H1 (cell line): ENCODE measurements at regions not wholly inside any gene's neighbourhood (a gene's known extent, or its start where the extent isn't known, plus 50 kb on each side); places are given as distances from the start of the nearest gene placed in this dataset.

ENCODE experiments used
- RAD21 ChIP-seq, 2 experiments: IDR thresholded peaks in 1 of 2; conservative IDR thresholded peaks in 1 of 2; 2 replicates each; pipeline ENCODE4 v1.6.1; 2011; ENCODE audit warnings: low read depth in 2 of 2, low read length in 2 of 2, improper control_type of control experiment in 1 of 2, inconsistent platforms in 1 of 2, mild to moderate bottlenecking in 1 of 2, moderate library complexity in 1 of 2
- RBBP5 ChIP-seq: IDR thresholded peaks from 2 replicates; pipeline ENCODE4 v1.7.1; 2012; ENCODE audit warnings: low read depth, mild to moderate bottlenecking, inconsistent platforms, low read length, moderate library complexity, borderline replicate concordance
- SP2 ChIP-seq: IDR thresholded peaks from 2 replicates; pipeline ENCODE4 v1.6.1; 2012; ENCODE audit warnings: mild to moderate bottlenecking, low read length, inconsistent platforms

GRCh38 chr15:79156704-79157375 is 66.3 kb upstream of the RASGRF1 start (continued):
- TF ChIP-seq RBBP5 (no peak), SP2 (no peak), RAD21 (IDR thresholded peaks at IDR 0.05 in 1 of 2, conservative IDR thresholded peaks at IDR 0.05 in 1 of 2; ENCODE audit: low read depth in 2 of 2, low read length in 2 of 2) (no peak)
